A549 (cell line): ENCODE measurements at regions not wholly inside any gene's neighbourhood (a gene's known extent, or its start where the extent isn't known, plus 50 kb on each side); places are given as distances from the start of the nearest gene placed in this dataset.

ENCODE experiments used
- BHLHE40 ChIP-seq: IDR thresholded peaks from 2 replicates; pipeline ENCODE4 v1.6.1; 2012; ENCODE audit warnings: low read depth, low read length, inconsistent platforms
- CBX2 ChIP-seq: fragments of 200-600 bp; sonication (generic); IDR thresholded peaks from 2 replicates; pipeline ENCODE4 v1.6.1; 2016; ENCODE audit warnings: low read depth, mild to moderate bottlenecking, borderline replicate concordance
- CHD4 ChIP-seq: fragments of 200-600 bp; sonication (generic); IDR thresholded peaks from 2 replicates; pipeline ENCODE4 v1.6.1; 2016; ENCODE audit warnings: antibody characterized with exemption, mild to moderate bottlenecking, borderline replicate concordance
- CTCF ChIP-seq: fragments of >200 bp; sonication (Bioruptor Twin); formaldehyde crosslinking; IDR thresholded peaks from 3 replicates; pipeline ENCODE4 v1.5.1; 2016
- EP300 ChIP-seq, 2 experiments: fragments of >200 bp; sonication (Bioruptor Twin); formaldehyde crosslinking; IDR thresholded peaks; 2 replicates in 1 of 2; 3 replicates in 1 of 2; pipeline ENCODE4 v1.6.1; 2016 to 2017
- JUN ChIP-seq, 2 experiments: fragments of >200 bp; sonication (Bioruptor Twin); formaldehyde crosslinking; IDR thresholded peaks; 2 replicates in 1 of 2; 3 replicates in 1 of 2; pipeline ENCODE4 v1.6.1; 2016 to 2017
- KDM1A ChIP-seq: fragments of 200-600 bp; sonication (generic); IDR thresholded peaks from 2 replicates; pipeline ENCODE4 v1.6.1; 2016; ENCODE audit warnings: low read depth, mild to moderate bottlenecking
- MAX ChIP-seq: IDR thresholded peaks from 2 replicates; pipeline ENCODE4 v1.6.1; 2012
- POLR2A ChIP-seq: IDR thresholded peaks from 2 replicates; pipeline ENCODE4 v1.6.1; 2012; ENCODE audit warnings: mild to moderate bottlenecking, low read length
- RAD21 ChIP-seq, 2 experiments: fragments of >200 bp in 1 of 2; sonication (Bioruptor Twin) in 1 of 2; formaldehyde crosslinking in 1 of 2; IDR thresholded peaks in 1 of 2; conservative IDR thresholded peaks in 1 of 2; 2 replicates in 1 of 2; 3 replicates in 1 of 2; pipeline ENCODE4 v1.6.1; 2012 to 2018; ENCODE audit warnings: inconsistent platforms in 1 of 2
- RCOR1 ChIP-seq: fragments of 150-350 bp; IDR thresholded peaks from 2 replicates; pipeline ENCODE4 v1.6.1; 2014; ENCODE audit warnings: antibody characterized with exemption, low read length, low read depth
- SREBF2 ChIP-seq: fragments of 450-650 bp; IDR thresholded peaks from 2 replicates; pipeline ENCODE4 v1.6.1; 2014; ENCODE audit warnings: mild to moderate bottlenecking, moderate library complexity

GRCh38 chr11:104306862-104307474 lies 143.0 kb upstream of the PDGFD start:
- TF ChIP-seq CTCF: no peak
- no peak for TF ChIP-seq POLR2A
- no peak for TF ChIP-seq EP300 (IDR thresholded peaks at IDR 0.05)
- no peak for TF ChIP-seq JUN (IDR thresholded peaks at IDR 0.05)
- TF ChIP-seq MAX: no peak
- no peak for TF ChIP-seq RAD21 (conservative IDR thresholded peaks at IDR 0.05 in 1 of 2, IDR thresholded peaks at IDR 0.05 in 1 of 2)
- no peak for TF ChIP-seq KDM1A
- no peak for TF ChIP-seq BHLHE40
- TF ChIP-seq CBX2: no peak
- TF ChIP-seq CHD4: no peak
- TF ChIP-seq SREBF2: no peak
- no peak for TF ChIP-seq RCOR1
